WTC11 (cell line): ENCODE measurements at regions not wholly inside any gene's neighbourhood (a gene's known extent, or its start where the extent isn't known, plus 50 kb on each side); places are given as distances from the start of the nearest gene placed in this dataset.

Experiments used
- ATAC-seq: fragments of 200-7000 bp; cut with Tn5 transposase; 2 replicates; pipeline ENCODE4 v1.10.0; 2021; ENCODE audit warnings: mild to moderate bottlenecking, moderate library complexity
- CTCF ChIA-PET: fragments of 300-600 bp; sonication (Branson Sonifier 250); formaldehyde crosslinking; loops from one replicate; lab custom pipeline; 2021; ENCODE audit warnings: antibody characterized with exemption; lab: Charles Lee
- POLR2A ChIA-PET: fragments of 350-600 bp; sonication (Branson Sonifier 250); formaldehyde crosslinking; loops from one replicate; lab custom pipeline; 2021; ENCODE audit warnings: antibody characterized with exemption; lab: Charles Lee
- DNase-seq: peaks from one replicate; pipeline ENCODE4 v3.0.0; 2021; ENCODE audit warnings: low spot score
- H3K27ac Mint-ChIP-seq: 2 replicates; pipeline ENCODE4 v1.8.0; 2021; ENCODE audit warnings: mixed read lengths
- H3K27me3 Mint-ChIP-seq: 2 replicates; pipeline ENCODE4 v1.8.0; 2021; ENCODE audit warnings: low read depth, mild to moderate bottlenecking, moderate library complexity, mixed read lengths
- H3K36me3 Mint-ChIP-seq: 2 replicates; pipeline ENCODE4 v1.8.0; 2021; ENCODE audit warnings: mixed read lengths
- H3K4me1 Mint-ChIP-seq: 2 replicates; pipeline ENCODE4 v1.8.0; 2022; ENCODE audit warnings: mixed read lengths
- H3K4me3 Mint-ChIP-seq: 2 replicates; pipeline ENCODE4 v1.8.0; 2021; ENCODE audit warnings: mild to moderate bottlenecking, moderate library complexity, mixed read lengths
- H3K9me3 Mint-ChIP-seq: 2 replicates; pipeline ENCODE4 v1.8.0; 2021; ENCODE audit warnings: mixed read lengths
- ATF1 ChIP-seq: sonication (generic); formaldehyde crosslinking; IDR thresholded peaks from 2 replicates; pipeline ENCODE4 v1.8.1; 2023; ENCODE audit warnings: mild to moderate bottlenecking, moderate library complexity, missing genetic modification reagents
- ATF3 ChIP-seq: sonication (generic); formaldehyde crosslinking; conservative IDR thresholded peaks from 2 replicates; pipeline ENCODE4 v1.8.1; 2022; ENCODE audit warnings: mild to moderate bottlenecking, missing genetic modification reagents
- CREB1 ChIP-seq: sonication (generic); formaldehyde crosslinking; IDR thresholded peaks from 2 replicates; pipeline ENCODE4 v1.8.0; 2023; ENCODE audit warnings: mild to moderate bottlenecking, missing genetic modification reagents
- E2F4 ChIP-seq: sonication (generic); formaldehyde crosslinking; IDR thresholded peaks from 2 replicates; pipeline ENCODE4 v1.8.1; 2022; ENCODE audit warnings: low read depth, mild to moderate bottlenecking, moderate library complexity, missing genetic modification reagents, borderline replicate concordance
- ETV6 ChIP-seq: sonication (generic); formaldehyde crosslinking; IDR thresholded peaks from 2 replicates; pipeline ENCODE4 v1.8.1; 2022; ENCODE audit warnings: mild to moderate bottlenecking, missing genetic modification reagents
- GABPB1 ChIP-seq: sonication (generic); formaldehyde crosslinking; IDR thresholded peaks from 2 replicates; pipeline ENCODE4 v1.8.1; 2023; ENCODE audit warnings: mild to moderate bottlenecking, missing genetic modification reagents
- HMGA2 ChIP-seq: fragments of 250-450 bp; sonication (Bioruptor Pico); IDR thresholded peaks from 2 replicates; pipeline ENCODE4 v1.4.0; 2021; ENCODE audit warnings: mild to moderate bottlenecking, moderate library complexity
- IRF2 ChIP-seq: sonication (generic); formaldehyde crosslinking; IDR thresholded peaks from 2 replicates; pipeline ENCODE4 v1.8.0; 2022; ENCODE audit warnings: low read depth, missing genetic modification reagents, borderline replicate concordance
- KAT7 ChIP-seq: sonication (generic); formaldehyde crosslinking; IDR thresholded peaks from 2 replicates; pipeline ENCODE4 v1.8.1; 2023; ENCODE audit warnings: missing genetic modification reagents, mild to moderate bottlenecking, borderline replicate concordance
- MAX ChIP-seq: sonication (generic); formaldehyde crosslinking; IDR thresholded peaks from 2 replicates; pipeline ENCODE4 v1.8.0; 2022; ENCODE audit warnings: mild to moderate bottlenecking, missing genetic modification reagents
- MXD4 ChIP-seq: fragments of 250-450 bp; sonication (Bioruptor Pico); IDR thresholded peaks from 2 replicates; pipeline ENCODE4 v1.8.0; 2021; ENCODE audit warnings: mild to moderate bottlenecking, moderate library complexity, borderline replicate concordance
- MYBL2 ChIP-seq: sonication (generic); formaldehyde crosslinking; IDR thresholded peaks from 2 replicates; pipeline ENCODE4 v1.8.1; 2023; ENCODE audit warnings: mild to moderate bottlenecking, moderate library complexity, missing genetic modification reagents
- NR3C1 ChIP-seq: sonication (generic); formaldehyde crosslinking; conservative IDR thresholded peaks from 2 replicates; pipeline ENCODE4 v1.8.1; 2023; ENCODE audit warnings: low read depth, mild to moderate bottlenecking, missing genetic modification reagents
- OVOL2 ChIP-seq: fragments of 250-450 bp; sonication (Bioruptor Pico); IDR thresholded peaks from 2 replicates; pipeline ENCODE4 v1.9.0; 2021; ENCODE audit warnings: mild to moderate bottlenecking, borderline replicate concordance
- PRDM15 ChIP-seq: sonication (generic); formaldehyde crosslinking; IDR thresholded peaks from 2 replicates; pipeline ENCODE4 v1.8.0; 2022; ENCODE audit warnings: missing genetic modification reagents
- RELA ChIP-seq: sonication (generic); formaldehyde crosslinking; IDR thresholded peaks from 2 replicates; pipeline ENCODE4 v1.8.1; 2022; ENCODE audit warnings: missing genetic modification reagents, mild to moderate bottlenecking, borderline replicate concordance
- SMAD4 ChIP-seq: sonication (generic); formaldehyde crosslinking; IDR thresholded peaks from 2 replicates; pipeline ENCODE4 v1.8.0; 2022; ENCODE audit warnings: mild to moderate bottlenecking, missing genetic modification reagents
- SOX15 ChIP-seq: fragments of 250-450 bp; sonication (Bioruptor Pico); IDR thresholded peaks from 2 replicates; pipeline ENCODE4 v1.9.0; 2021; ENCODE audit warnings: mild to moderate bottlenecking
- SP1 ChIP-seq: sonication (generic); formaldehyde crosslinking; conservative IDR thresholded peaks from 2 replicates; pipeline ENCODE4 v1.8.1; 2022; ENCODE audit warnings: missing genetic modification reagents
- TEAD1 ChIP-seq: sonication (generic); formaldehyde crosslinking; IDR thresholded peaks from 2 replicates; pipeline ENCODE4 v1.8.0; 2022; ENCODE audit warnings: mild to moderate bottlenecking, missing genetic modification reagents
- ZNF232 ChIP-seq: sonication (generic); formaldehyde crosslinking; IDR thresholded peaks from 2 replicates; pipeline ENCODE4 v1.8.0; 2022; ENCODE audit warnings: mild to moderate bottlenecking, missing genetic modification reagents
- ZNF263 ChIP-seq: sonication (generic); formaldehyde crosslinking; IDR thresholded peaks from 2 replicates; pipeline ENCODE4 v1.8.1; 2022; ENCODE audit warnings: low read depth, mild to moderate bottlenecking, moderate library complexity, missing genetic modification reagents
- ZNF425 ChIP-seq: fragments of 250-450 bp; sonication (Bioruptor Pico); conservative IDR thresholded peaks from 2 replicates; pipeline ENCODE4 v1.9.0; 2021; ENCODE audit warnings: mild to moderate bottlenecking
- TF ChIP-seq, protein P1 (sequence below): sonication (generic); formaldehyde crosslinking; IDR thresholded peaks from 2 replicates; pipeline ENCODE4 v1.8.0; 2023; ENCODE audit warnings: missing genetic modification reagents

DNA sequence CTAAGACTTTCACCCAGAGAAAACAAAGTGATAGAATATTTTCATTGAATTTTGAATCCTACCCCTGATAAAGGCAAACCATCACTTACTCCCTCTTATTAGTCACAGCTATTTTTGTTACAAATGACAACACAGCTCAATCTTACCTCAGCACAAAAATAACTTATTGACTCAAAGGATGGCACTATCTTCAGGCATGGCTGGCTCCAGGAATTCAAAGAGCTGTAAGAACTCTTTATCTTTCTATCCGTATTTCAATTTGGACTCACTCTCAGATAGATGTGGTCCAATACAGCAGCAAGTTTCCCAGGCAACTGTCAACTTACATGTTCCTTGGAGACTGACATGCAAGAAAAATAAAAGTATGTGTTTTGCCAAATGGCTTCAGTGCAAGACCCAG, 709.4 kb upstream of the MDGA2 start (continued):
- no peak for TF ChIP-seq ZNF425
- no peak for TF ChIP-seq ATF1 (CRISPR knock-in tag)
- no peak for TF ChIP-seq SP1 (CRISPR knock-in tag)
- TF ChIP-seq SOX15: no peak

GRCh38 chr14:48382961-48383360, 707.6 kb upstream of the MDGA2 start:
- H3K27me3 Mint-ChIP-seq: no peaks in the 10 kb centered on the region; the same call in 1 of the 2 replicates
- ATAC-seq (no peak), DNase-seq (no peak)
- peaks cover 17% of the 10 kb centered on the region for H3K9me3 Mint-ChIP-seq
- no peak overlapping the region for H3K27ac Mint-ChIP-seq
- H3K4me1 Mint-ChIP-seq: 0 out of 2 replicates have a peak, but pooled peaks cover 2% of the 10 kb centered on the region
- H3K4me3 Mint-ChIP-seq: no peak overlapping the region
- TF ChIP-seq KAT7: no peak
- TF ChIP-seq IRF2 (CRISPR knock-in tag): no peak
- TF ChIP-seq ATF1 (CRISPR knock-in tag): no peak
- no peak for TF ChIP-seq ETV6 (CRISPR knock-in tag)
- no peak for TF ChIP-seq HMGA2 (CRISPR knock-in tag)
- TF ChIP-seq MYBL2 (CRISPR knock-in tag): no peak
- TF ChIP-seq ZNF232: no peak
- TF ChIP-seq SMAD4: no peak
- no peak for TF ChIP-seq NR3C1 (CRISPR knock-in tag)
- TF ChIP-seq, protein P1, sequence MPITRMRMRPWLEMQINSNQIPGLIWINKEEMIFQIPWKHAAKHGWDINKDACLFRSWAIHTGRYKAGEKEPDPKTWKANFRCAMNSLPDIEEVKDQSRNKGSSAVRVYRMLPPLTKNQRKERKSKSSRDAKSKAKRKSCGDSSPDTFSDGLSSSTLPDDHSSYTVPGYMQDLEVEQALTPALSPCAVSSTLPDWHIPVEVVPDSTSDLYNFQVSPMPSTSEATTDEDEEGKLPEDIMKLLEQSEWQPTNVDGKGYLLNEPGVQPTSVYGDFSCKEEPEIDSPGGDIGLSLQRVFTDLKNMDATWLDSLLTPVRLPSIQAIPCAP: no peak
- no peak for TF ChIP-seq CREB1
- no peak for TF ChIP-seq ZNF263 (CRISPR knock-in tag)
- TF ChIP-seq OVOL2 (CRISPR knock-in tag): no peak
- TF ChIP-seq TEAD1 (CRISPR knock-in tag): no peak
- no peak for TF ChIP-seq MAX (CRISPR knock-in tag)
- TF ChIP-seq E2F4: no peak
- no peak for TF ChIP-seq RELA (CRISPR knock-in tag)
- TF ChIP-seq MXD4 (CRISPR knock-in tag): no peak
- POLR2A ChIA-PET: no interaction called here
- no peaks in the 10 kb centered on the region; the same call in 1 of the 2 replicates for H3K36me3 Mint-ChIP-seq
- CTCF ChIA-PET: no interaction called here

- ATAC-seq (no peak), DNase-seq (no peak)
- Mint-ChIP-seq H3K4me3 (no peak overlapping the region), H3K4me1 (peaks cover 17% of the 10 kb centered on the region), H3K27ac (no peak overlapping the region), H3K9me3 (peaks cover 12% of the 10 kb centered on the region), H3K36me3 (peaks cover 4% of the 10 kb centered on the region), H3K27me3 (no peaks in the 10 kb centered on the region; the same call in 1 of the 2 replicates)
- POLR2A ChIA-PET: no interaction called here
- CTCF ChIA-PET: no interaction called here
- TF ChIP-seq PRDM15 (CRISPR knock-in tag) (no peak), ATF3 (CRISPR knock-in tag) (no peak), GABPB1 (CRISPR knock-in tag) (no peak), HMGA2 (CRISPR knock-in tag) (no peak)
These were observed 703.1 kb upstream of the MDGA2 start for GRCh38 chr14:48378541-48378940.
